ENCODE measurements at regions not wholly inside any gene's neighbourhood (a gene's known extent, or its start where the extent isn't known, plus 50 kb on each side); places are given as distances from the start of the nearest gene placed in this dataset.
"Not testable (repeated sequence)": the region's sequence is repeated elsewhere in the genome, so short reads cannot be mapped to it uniquely, and the experiment has no call there.

DNA sequence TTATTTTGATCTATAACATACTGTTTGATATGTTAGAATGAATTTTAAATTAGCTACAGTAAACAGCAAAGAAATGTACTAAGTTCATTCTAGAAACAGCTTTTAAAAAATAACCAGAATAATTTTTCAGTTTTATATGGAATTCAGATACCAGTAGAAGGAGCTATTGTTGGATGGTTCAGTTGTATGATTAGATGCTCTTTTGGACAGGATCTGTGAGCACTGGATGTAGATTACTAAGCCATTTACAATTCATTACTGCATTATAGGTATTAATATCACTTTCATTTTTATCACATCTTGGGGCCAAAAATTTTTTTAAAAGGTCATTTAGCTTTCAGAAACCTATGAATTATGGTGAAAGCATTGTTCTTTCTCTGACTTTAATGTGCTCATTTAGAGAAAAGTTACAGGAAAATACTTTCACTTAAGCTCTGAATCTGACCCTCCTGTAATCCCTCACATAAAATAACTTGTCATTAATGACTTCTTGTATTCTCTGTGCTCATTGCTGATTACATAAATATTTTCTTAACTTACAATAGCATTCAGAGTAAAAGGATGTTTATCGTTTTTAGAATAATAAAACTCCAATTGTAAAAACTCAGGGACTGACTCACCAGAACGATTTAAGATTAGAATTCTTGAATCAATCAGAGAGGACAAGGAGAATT is 750.2 kb downstream of the SLC4A3 start:
- no peaks in the 10 kb centered on the region for H3K27me3 ChIP-seq (ENCODE audit: control insufficient read depth in 1 of 2, insufficient read depth in 2 of 2, low read length in 2 of 2)
- POLR2A ChIA-PET = no interaction called here
- DNase-seq (ENCODE audit: low spot score) (no peak), ATAC-seq (no peak), FAIRE-seq (no peak)
- no peak overlapping the region for H3K9ac ChIP-seq (ENCODE audit: insufficient read depth, low read depth, low read length)
- H3K4me1 ChIP-seq (ENCODE audit: insufficient read depth, low read length) = no peaks in the 10 kb centered on the region
- in situ Hi-C loops (cut with HindIII; ENCODE audit: extremely low pct_ligation_motif_present, low pct_unique_long_range_greater_than_20kb) = no loop called here
- H3K36me3 ChIP-seq (replicated peaks in 1 of 2; ENCODE audit: control insufficient read depth in 1 of 2, insufficient read depth in 2 of 2, low read length in 2 of 2) = no peaks in the 10 kb centered on the region
- no TSS peak for BruUV-seq (replicated peaks)
- TF ChIP-seq ZNF343 (CRISPR knock-in tag; IDR thresholded peaks at IDR 0.05) (no peak), ZNF569 (CRISPR knock-in tag; IDR thresholded peaks at IDR 0.05; ENCODE audit: borderline replicate concordance) (no peak), GATAD2A (CRISPR knock-in tag; IDR thresholded peaks at IDR 0.05) (no peak), SIX4 (CRISPR knock-in tag; IDR thresholded peaks at IDR 0.05) (no peak), ZNF326 (CRISPR knock-in tag; IDR thresholded peaks at IDR 0.05; ENCODE audit: borderline replicate concordance) (no peak), ZNF678 (CRISPR knock-in tag; IDR thresholded peaks at IDR 0.05) (no peak), MYC (CRISPR knock-in tag; IDR thresholded peaks at IDR 0.05; ENCODE audit: borderline replicate concordance) (no peak), ZNF333 (CRISPR knock-in tag; IDR thresholded peaks at IDR 0.05; ENCODE audit: borderline replicate concordance) (no peak), KLF11 (CRISPR knock-in tag; IDR thresholded peaks at IDR 0.05) (no peak), ZNF12 (CRISPR knock-in tag; IDR thresholded peaks at IDR 0.05) (no peak)
- intact Hi-C loops (cut with micrococcal nuclease; ENCODE audit: unreplicated experiment) = no loop called here
- H3K4me3 ChIP-seq (replicated peaks in 1 of 3; ENCODE audit: insufficient read depth in 1 of 3, low read depth in 2 of 3, low read length in 3 of 3) = no peak overlapping the region
- no peaks in the 10 kb centered on the region for H4K20me1 ChIP-seq (ENCODE audit: insufficient read depth, low read length)
- CTCF ChIA-PET (ENCODE audit: low intra/inter-chr PET ratio, low total read pairs) = no interaction called here
- no peak overlapping the region for H3K27ac ChIP-seq (ENCODE audit: extremely low read length, insufficient read depth, low read length)
- under 1% methylated on average over 2 of the region's 2 CpGs for WGBS (ENCODE audit: low lambda C conversion rate)
- H3K4me2 ChIP-seq (ENCODE audit: low read depth, low read length) = no peak overlapping the region
- no peaks in the 10 kb centered on the region for H3K79me2 ChIP-seq (ENCODE audit: insufficient read depth, low read length)
- no peak overlapping the region for H2AFZ ChIP-seq (ENCODE audit: low read length)
- H3K9me3 ChIP-seq (ENCODE audit: low read length) = peaks cover 32% of the 10 kb centered on the region

DNA sequence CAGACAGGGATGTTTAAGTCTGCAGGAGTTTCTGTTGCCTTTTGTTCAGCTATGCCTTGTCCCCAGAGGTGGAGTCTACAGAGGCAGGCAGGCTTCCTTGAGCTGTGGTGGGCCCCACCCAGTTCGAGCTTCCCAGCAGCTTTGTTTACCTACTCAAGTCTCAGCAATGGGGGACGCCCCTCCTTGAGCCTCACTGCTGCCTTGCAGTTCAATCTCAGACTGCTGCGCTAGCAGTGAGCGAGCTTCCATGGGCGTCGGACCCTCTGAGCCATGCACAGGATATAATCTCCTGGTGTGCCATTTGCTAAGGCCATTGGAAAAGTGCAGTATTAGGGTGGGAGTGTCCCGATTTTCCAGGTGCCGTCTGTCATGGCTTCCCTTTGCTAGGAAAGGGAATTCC is 760.3 kb downstream of the SLC4A3 start:
- ATAC-seq; CTCF ChIA-PET (ENCODE audit: low intra/inter-chr PET ratio, low total read pairs); DNase-seq (ENCODE audit: low spot score); H3K9ac ChIP-seq (ENCODE audit: insufficient read depth, low read depth, low read length); H3K27ac ChIP-seq (ENCODE audit: extremely low read length, insufficient read depth, low read length); FAIRE-seq; H2AFZ ChIP-seq (ENCODE audit: low read length); intact Hi-C loops (cut with micrococcal nuclease; ENCODE audit: unreplicated experiment); H3K27me3 ChIP-seq (ENCODE audit: control insufficient read depth in 1 of 2, insufficient read depth in 2 of 2, low read length in 2 of 2); in situ Hi-C loops (cut with HindIII; ENCODE audit: extremely low pct_ligation_motif_present, low pct_unique_long_range_greater_than_20kb); H3K4me2 ChIP-seq (ENCODE audit: low read depth, low read length); H4K20me1 ChIP-seq (ENCODE audit: insufficient read depth, low read length); H3K4me1 ChIP-seq (ENCODE audit: insufficient read depth, low read length); POLR2A ChIA-PET; BruUV-seq (replicated peaks); H3K36me3 ChIP-seq (replicated peaks in 1 of 2; ENCODE audit: control insufficient read depth in 1 of 2, insufficient read depth in 2 of 2, low read length in 2 of 2); H3K4me3 ChIP-seq (replicated peaks in 1 of 3; ENCODE audit: insufficient read depth in 1 of 3, low read depth in 2 of 3, low read length in 3 of 3); H3K79me2 ChIP-seq (ENCODE audit: insufficient read depth, low read length): not testable (repeated sequence)
- 43% methylated on average over 7 of the region's 8 CpGs for WGBS (ENCODE audit: low lambda C conversion rate)
- H3K9me3 ChIP-seq (ENCODE audit: low read length) = peaks cover 24% of the 10 kb centered on the region; the same call in 1 of the 2 replicates
